GM12892 (cell line): ENCODE measurements at regions not wholly inside any gene's neighbourhood (a gene's known extent, or its start where the extent isn't known, plus 50 kb on each side); places are given as distances from the start of the nearest gene placed in this dataset.
"Not testable (repeated sequence)": the region's sequence is repeated elsewhere in the genome, so short reads cannot be mapped to it uniquely, and the experiment has no call there.

Experiments
- DNase-seq: peaks from one replicate; pipeline ENCODE4 v3.0.0; 2011; ENCODE audit not compliant: insufficient read length
- FAIRE-seq: peaks from 2 replicates; lab custom pipeline; 2011; peaks lifted over from hg19 to GRCh38; lab: Jason Lieb, UNC
- POLR2A ChIP-seq: IDR thresholded peaks from 2 replicates; pipeline ENCODE4 v1.6.1; 2011; ENCODE audit warnings: low read depth, low read length, control low read depth
- POLR2AphosphoS5 ChIP-seq: IDR thresholded peaks from 2 replicates; pipeline ENCODE4 v1.6.1; 2011; ENCODE audit warnings: low read depth, low read length, control low read depth
- TAF1 ChIP-seq: IDR thresholded peaks from 2 replicates; pipeline ENCODE4 v1.6.1; 2011; ENCODE audit warnings: low read depth, mild to moderate bottlenecking, control low read depth, low read length, borderline replicate concordance

- DNase-seq (no peak), FAIRE-seq (no peak)
- TF ChIP-seq POLR2A: no peak
- TF ChIP-seq POLR2AphosphoS5: no peak
- no peak for TF ChIP-seq TAF1
These were observed 1219.3 kb upstream of the WWC1 start for GRCh38 chr5:167071981-167072610.

GRCh38 chr5:167081561-167081960 is 1209.9 kb upstream of the WWC1 start:
- DNase-seq: no peak
- no peak for FAIRE-seq
- TF ChIP-seq POLR2A (no peak), POLR2AphosphoS5 (no peak), TAF1 (no peak)

GRCh38 chr5:167096816-167097215 is 1194.6 kb upstream of the WWC1 start:
- TF ChIP-seq TAF1 (no peak), POLR2A (no peak), POLR2AphosphoS5 (no peak)
- FAIRE-seq (no peak), DNase-seq (no peak)

GRCh38 chr5:167104351-167104750 is 1187.1 kb upstream of the WWC1 start:
- TF ChIP-seq POLR2A (no peak), POLR2AphosphoS5 (no peak), TAF1 (no peak)
- FAIRE-seq (no peak), DNase-seq (no peak)

GRCh38 chr5:167105941-167106340 is 1185.5 kb upstream of the WWC1 start:
- DNase-seq: no peak
- FAIRE-seq: no peak
- TF ChIP-seq TAF1 (no peak), POLR2AphosphoS5 (no peak)

GRCh38 chr5:167107684-167108083 is 1183.8 kb upstream of the WWC1 start:
- no peak for FAIRE-seq

GRCh38 chr5:167108266-167108665 is 1183.2 kb upstream of the WWC1 start:
- not testable (repeated sequence) for FAIRE-seq, DNase-seq

More at GRCh38 chr5:167107684-167108083, 1183.8 kb upstream of the WWC1 start:
- TF ChIP-seq POLR2A (no peak), TAF1 (no peak), POLR2AphosphoS5 (no peak)
- no peak for DNase-seq

- no peak for FAIRE-seq
- no peak for DNase-seq
- TF ChIP-seq POLR2A (no peak), POLR2AphosphoS5 (no peak), TAF1 (no peak)
These were observed 1178.9 kb upstream of the WWC1 start for GRCh38 chr5:167112556-167112955.

- FAIRE-seq: no peak
- TF ChIP-seq POLR2A (no peak), TAF1 (no peak), POLR2AphosphoS5 (no peak)
- DNase-seq: no peak
These were observed 1169.2 kb upstream of the WWC1 start for GRCh38 chr5:167122267-167122666.

GRCh38 chr5:167123126-167123525 is 1168.3 kb upstream of the WWC1 start:
- DNase-seq: no peak
- no peak for FAIRE-seq
- TF ChIP-seq TAF1 (no peak), POLR2A (no peak), POLR2AphosphoS5 (no peak)

- DNase-seq: no peak
- TF ChIP-seq POLR2AphosphoS5 (no peak), POLR2A (no peak), TAF1 (no peak)
- FAIRE-seq: no peak
These were observed 1162.9 kb upstream of the WWC1 start for GRCh38 chr5:167128581-167128980.

GRCh38 chr5:167140548-167141291 is 1150.7 kb upstream of the WWC1 start:
- FAIRE-seq (no peak), DNase-seq (no peak)
- TF ChIP-seq POLR2AphosphoS5 (no peak), POLR2A (no peak), TAF1 (no peak)

- DNase-seq (no peak), FAIRE-seq (no peak)
- TF ChIP-seq POLR2A: no peak
- no peak for TF ChIP-seq POLR2AphosphoS5
- no peak for TF ChIP-seq TAF1
These were observed 1147.7 kb upstream of the WWC1 start for GRCh38 chr5:167143716-167144115.
